HG03103 (cell line): ENCODE measurements at regions not wholly inside any gene's neighbourhood (a gene's known extent, or its start where the extent isn't known, plus 50 kb on each side); places are given as distances from the start of the nearest gene placed in this dataset.

Experiments
- ATAC-seq: cut with Tn5 transposase; IDR thresholded peaks from one replicate; pipeline ENCODE4 v1.9.1; 2021; ENCODE audit warnings: low read depth; ENCODE audit not compliant: unreplicated experiment

DNA sequence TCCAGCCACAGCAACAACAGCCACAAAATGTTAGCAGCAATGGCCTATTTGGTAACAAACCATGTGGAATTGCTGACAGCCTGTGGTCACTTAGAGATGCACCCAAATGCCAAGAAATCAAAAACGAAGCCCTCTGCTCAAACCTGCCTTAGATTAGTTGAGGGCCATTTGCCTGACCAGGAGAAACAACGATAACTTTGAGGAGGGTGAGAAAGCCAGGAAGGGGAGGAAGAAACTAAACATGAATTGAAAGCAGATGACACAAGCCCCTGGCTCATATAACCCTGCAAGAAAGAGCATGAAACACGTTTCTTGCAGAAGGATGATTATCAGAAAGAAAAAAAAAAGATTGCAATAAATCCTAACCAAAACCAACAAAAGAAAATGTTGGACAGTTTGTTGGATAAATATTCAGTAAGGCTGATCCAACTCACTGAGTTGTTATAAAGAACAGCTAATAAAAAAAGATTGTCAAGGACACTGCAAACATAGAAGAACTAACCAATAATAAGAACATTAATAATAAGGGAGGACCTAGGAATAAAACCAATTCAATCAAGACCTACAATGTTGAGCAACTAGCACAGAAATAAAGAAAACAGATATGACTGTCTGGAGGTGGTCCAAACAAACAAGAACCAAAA is 140.5 kb upstream of the SLC30A5 start:
- ATAC-seq: no peak

DNA sequence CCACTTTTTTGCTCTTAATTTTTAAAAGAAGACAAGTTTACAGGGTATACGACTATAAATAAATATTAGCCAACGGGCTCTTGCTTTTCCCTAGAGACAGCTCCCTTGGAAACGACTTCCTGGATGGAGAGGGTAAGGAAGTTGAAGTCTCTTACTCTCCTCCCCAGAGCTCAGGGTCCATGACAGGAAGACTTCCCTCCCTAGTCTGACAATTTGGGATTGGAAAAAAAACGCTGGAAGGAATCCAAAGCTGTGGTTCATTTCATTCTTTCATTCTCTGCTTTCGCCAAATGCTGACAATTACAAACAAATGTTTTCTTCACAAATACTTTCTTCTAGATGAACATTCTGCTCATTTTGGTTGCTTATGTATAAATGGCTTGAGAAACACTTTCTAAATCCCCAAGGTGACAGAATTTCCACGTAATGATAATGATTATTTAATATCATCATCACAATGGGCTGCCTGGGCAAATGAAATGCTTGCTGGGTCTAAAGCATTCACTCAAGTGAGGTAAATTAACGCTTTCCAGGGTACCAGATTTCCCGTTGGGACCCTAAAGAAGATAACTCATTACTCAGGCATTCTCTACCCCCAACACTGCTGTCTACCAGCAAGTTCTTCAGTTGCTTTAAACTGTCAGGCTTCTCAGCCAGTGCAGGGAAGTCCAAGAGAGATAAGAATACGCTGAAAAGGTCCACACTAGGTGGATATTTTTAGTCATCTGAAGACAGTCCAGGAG is 139.8 kb upstream of the SLC30A5 start:
- no peak for ATAC-seq

DNA sequence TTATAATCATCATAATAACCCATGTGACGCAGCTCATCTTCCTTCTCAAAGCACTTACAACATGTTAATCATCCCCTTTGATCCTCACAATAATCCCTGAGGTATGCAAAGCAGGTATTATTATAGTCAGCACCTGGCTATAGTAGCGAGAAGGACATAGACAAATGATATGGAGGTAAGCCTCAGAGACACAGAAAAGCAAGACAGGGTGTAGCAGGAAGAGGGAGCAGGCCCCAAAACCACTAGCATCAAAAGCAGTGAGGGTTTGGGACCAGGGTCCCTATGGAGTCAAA is 139.2 kb upstream of the SLC30A5 start:
- no peak for ATAC-seq

DNA sequence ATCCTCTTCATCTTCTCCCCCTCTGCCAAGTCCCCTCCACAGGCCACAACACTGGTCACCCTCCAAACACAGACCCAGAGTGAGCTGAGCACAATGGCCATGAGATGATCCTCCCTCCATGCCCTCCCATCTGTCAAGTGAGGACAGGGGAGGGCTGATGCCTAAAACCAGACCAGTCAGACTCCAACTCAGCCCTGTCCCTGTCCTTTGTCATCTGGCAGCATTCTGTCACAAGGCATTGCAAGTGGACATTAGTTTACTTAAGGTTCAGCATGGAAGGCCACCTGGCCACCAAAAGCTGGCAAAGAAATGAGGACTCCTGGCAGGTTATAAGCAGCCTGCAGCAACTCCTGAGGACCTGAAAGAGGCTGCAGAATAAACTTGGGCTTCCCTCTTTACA is 136.2 kb upstream of the SLC30A5 start:
- ATAC-seq: no peak

DNA sequence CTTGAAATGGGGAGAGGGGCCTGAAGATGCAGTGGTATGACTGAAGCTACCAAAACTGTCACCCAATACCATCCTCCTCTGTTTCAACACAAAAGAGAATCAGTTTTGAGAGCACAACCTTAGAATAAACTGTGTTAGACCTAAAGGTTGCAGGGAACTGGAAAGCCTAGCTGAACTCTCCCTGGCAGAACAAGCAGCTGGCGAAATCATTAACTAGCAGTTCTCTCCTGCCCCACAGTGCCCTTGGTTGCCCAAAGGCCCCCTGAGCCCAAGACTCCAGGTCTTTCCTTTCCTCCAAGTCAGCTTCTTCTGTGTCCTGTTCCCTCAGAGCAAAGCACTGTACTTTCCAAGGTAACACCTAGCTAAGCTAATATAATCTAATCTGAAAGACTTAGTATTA is 135.4 kb upstream of the SLC30A5 start:
- ATAC-seq: no peak

DNA sequence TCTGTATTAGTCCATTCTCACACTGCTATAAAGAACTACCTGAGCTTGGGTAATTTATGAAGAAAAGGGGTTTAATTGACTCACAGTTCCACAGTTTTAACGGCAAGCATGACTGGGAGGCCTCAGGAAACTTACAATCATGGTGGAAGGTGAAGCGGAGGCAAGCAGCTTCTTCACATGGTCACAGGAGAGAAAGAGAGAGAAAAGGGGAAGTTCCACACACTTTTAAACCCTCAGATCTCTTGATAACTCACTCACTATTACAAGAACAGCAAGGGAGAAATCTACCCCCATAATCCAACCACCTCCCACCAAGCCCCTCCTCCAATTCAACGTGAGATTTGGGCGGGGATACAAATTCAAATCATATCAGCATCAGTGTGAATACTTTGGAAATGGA is 133.4 kb upstream of the SLC30A5 start:
- ATAC-seq: no peak

DNA sequence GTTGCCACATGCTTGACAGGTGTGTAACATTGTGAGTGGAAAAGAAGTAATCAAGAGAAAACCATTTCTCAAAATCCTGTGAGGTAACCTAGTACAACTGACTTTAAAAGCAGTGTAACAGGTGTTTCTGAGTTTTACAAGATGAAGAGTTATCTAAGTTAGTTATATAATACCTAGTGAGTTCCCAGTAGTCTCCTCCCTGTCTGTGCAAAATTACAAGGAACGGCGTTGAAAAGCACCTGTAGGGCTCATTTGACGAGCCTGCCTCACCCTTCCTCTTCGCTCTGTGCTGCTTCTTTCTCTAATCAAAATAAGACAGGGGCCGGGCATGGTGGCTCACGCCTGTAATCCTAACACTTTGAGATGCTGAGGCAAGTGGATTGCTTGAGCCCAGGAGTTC is 132.9 kb upstream of the SLC30A5 start:
- no peak for ATAC-seq

DNA sequence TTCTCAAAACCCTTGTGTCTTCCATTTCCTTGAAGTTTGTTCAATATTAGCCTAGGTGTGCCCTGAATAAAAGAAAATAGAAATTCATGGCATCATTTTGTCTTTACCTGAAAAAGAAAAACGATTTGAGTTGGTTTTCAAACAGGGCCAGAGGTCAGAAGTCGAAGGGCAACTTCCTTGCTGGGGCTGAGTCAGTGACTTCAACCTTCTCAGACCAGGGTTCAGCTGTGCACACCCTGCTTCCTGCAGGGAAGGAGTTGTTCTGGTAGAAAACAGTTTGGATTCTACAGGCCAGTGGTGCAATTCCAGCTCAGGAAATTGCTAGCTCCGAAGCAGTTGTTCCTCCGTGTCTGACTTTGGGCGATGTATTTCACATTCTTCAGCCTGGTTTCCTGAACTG is 132.1 kb upstream of the SLC30A5 start:
- no peak for ATAC-seq

DNA sequence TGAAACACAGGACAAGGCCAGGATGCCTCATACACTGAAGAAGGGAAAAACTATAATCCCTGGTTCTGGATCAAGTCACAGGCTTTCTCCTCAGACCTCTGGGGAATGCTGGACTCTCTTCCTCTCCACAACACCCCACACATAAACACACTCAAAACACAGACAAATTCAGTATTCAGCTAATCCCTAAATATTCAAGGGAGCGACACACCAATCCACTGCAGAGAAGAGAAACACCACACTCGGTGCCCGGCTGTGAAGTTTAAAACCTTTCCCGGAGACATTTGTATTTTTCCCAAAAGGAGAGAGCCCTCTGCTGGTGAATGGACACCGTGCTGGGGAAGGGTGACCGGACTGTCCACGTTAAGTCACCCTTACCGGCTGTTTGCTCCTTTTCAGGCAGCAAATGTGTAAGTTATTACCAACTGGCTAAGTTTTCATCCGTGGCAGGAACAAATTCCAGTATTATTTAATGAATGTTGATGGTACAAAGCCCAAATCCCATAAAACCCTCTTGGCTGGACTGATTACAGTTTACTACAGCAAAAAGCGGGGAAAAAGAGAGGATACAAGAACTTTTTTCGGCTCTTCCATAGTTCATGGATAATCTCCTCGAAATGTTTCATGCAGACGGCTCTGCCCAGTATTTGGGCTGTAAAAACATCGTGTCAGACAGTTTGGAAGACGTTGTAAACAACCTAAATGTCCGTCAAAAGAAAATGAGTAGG is 130.9 kb upstream of the SLC30A5 start:
- no peak for ATAC-seq

DNA sequence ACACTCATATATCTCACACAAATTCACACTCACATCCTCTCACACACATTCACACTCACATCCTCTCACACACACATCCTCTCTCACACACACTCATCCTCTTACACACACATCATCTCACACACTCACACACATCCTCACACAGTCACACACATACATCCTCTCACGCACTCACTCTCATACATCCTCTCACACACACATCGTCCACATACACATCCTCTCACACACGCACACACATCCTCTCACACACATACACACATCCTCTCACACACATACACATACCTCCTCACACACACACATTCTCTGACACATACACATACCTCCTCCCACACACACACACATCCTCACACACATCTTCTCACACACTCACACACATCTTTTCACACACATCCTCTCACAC is 129.1 kb upstream of the SLC30A5 start:
- no peak for ATAC-seq

DNA sequence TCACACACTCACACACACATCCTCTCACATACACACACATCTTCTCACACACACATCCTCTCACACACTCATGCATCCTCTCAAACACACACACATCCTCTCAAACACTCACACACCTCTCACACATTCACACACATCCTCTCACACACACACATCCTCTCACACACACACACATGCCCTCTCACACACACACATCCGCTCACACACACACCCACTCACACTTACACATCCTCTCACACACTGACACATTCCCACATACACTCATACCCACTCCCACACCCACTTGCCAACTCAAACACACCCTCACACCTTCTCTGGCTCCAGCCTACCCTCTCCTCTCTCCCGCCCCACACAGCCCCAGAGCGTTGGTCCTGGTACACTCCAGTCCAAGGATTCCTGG is 127.9 kb upstream of the SLC30A5 start:
- no peak for ATAC-seq

DNA sequence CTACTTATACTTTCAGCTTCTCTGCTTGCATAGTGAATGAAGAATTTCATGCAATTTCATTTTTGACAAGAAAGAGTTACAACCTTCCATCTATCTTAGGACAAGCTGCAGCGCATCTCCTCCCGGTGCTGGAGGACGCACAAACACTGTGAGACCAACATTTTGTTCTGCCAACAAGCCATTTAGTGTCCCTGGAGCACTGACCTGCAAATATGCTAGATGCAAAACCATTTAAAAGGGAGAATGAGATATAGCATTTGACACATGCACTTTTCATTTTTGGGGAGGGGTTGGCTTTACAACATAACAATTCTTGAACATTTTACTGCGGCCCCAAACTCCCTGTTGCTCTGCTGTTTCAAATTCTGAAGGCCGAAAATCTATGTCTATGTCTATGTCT is 127.2 kb upstream of the SLC30A5 start:
- ATAC-seq: no peak

DNA sequence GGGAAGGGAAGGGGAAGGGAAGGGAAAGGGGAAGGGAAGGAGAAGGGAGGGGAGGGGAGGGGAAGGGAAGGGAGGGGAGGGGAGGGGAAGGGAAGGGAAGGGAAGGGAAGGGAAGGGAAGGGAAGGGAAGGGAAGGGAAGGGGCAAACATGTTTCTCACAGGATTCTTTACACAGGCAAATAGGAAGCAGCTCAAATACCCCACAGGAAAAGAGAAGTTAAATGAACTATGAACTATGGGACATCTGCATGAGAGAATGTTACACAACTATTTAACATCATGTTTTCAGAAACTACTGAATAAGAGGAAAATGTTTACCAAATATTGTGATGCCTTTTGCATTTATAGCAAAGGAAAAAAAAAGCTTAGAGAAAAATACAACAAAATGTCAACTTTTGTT is 125.4 kb upstream of the SLC30A5 start:
- no peak for ATAC-seq

DNA sequence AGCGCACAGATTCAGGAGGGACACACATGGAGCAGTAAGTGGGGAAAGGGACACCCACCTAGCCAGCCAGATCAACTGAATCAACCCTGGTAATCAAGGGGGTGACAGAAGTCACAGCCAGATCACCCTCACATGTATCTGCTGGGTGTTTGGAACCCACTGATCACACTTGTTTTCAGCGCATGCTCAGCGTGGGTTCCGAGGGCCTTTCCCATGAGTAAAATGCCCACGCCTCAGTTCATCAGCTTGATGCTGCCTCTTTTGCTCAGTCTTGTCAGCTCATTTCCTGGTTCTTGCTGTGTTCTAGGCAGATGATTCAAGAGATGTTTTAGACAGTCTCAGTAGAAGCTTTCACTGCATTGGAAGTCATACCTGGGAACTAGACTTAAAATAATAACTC is 123.2 kb upstream of the SLC30A5 start:
- ATAC-seq: no peak

DNA sequence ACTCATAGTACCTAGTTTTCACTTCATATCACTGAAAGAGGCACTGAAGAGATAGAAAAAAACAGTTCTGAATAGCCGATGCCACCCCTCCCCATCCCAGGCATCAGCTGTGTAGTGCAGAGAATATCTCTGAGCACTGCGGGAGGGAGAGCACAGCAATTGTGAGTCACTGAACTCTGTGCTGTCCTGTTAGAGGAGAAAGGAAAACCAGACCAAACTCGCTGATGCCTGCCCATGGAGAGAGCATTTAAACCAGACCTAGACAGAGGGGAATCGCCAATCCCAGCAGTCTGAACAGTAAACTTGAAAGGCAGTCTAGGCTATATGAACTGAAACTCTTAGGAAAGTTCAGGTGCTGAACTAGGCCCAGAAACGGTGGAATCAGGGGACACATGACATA is 120.1 kb upstream of the SLC30A5 start:
- ATAC-seq: no peak

DNA sequence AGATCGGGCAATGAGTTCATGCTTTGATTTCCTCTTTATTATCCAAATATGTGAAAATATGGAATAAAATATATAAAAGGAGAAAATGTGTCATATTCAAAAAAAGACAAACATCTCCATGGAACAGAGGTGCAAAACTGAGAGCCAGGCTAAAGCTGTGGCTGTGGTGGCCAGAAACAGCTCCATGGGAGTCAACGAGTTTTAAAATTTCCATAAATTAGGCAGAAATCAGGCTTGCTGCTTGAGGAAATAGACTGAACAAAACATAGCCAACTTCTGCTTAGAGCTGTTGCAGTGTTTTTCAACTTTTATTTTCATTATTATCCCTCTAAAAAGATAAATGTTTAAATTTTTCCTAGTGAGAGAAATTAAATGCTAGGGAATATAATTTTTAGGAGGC is 110.8 kb upstream of the SLC30A5 start:
- ATAC-seq: no peak

DNA sequence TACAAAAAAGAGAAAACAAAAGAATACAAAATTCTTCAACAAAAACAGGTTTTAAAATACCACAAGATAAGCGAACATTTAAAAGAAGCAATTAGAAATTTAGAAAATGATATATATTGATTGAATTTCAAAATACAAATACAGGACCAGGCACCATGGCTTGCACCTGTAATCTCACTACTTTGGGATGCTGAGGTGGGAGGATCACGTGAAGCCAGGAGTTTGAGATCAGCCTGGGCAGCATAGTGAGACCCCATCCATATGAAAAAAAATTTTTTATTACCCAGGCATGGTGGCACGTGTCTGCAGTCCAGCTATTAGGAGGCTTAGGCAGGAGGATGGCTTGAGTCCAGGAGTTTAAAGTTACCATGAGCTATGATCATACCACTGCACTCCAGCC is 109.9 kb upstream of the SLC30A5 start:
- ATAC-seq: no peak

DNA sequence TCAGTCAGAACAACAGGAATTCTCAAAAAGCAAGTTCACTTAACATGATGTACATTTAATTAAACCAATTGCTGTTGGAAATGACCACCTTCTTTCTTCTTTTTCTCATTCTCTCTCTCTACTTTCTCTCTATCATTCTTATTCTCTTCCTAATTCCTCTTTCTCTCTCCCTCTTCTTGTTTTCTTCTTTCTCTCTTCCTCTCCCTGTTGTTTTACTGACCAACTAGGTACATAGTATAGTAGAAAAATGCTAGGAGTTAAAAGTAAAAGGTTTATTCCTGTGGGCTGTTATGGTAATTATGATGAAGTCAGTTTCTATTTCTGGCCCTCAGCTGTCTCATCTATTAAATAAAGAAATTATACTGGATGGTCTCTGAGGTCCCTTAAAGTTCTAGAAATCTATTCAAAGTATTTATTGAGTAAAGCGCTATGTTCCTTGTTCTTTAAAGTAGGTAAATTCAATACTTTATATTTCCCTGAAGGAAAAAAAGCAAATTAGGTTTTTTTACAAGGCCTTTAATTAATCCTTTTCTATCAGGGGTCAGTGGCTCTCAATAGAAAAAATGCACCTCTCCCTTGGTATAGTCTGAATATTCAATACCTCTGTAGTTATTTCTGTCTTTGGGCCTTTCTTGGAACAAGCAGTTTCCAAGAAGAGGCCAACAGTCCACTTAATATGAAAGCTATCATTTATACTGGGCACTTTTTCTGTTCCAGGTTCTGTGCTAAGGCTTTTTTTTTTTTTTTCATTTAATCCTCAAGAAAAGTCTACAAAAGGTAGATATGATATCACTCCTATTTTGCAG is 102.3 kb upstream of the SLC30A5 start:
- no peak for ATAC-seq

DNA sequence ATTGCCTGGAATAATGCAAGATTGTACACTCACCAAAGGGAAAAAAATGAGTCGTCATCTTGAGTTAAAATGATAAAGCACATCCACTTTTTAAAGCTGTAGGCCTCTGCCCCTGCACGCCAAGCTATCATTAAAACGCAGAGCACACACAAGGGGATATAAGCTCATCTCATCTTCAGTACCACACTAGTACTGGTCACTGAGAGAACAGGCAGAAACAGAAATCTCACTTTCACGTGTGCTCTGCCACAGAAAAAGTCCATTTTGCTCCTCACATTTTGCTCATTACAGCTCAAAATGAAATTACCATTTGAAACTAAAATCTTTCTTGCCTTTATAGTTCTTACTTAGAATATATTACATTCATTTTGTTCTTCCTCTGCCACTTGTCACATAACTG is 99.2 kb upstream of the SLC30A5 start:
- peak; percentile 56 for ATAC-seq

DNA sequence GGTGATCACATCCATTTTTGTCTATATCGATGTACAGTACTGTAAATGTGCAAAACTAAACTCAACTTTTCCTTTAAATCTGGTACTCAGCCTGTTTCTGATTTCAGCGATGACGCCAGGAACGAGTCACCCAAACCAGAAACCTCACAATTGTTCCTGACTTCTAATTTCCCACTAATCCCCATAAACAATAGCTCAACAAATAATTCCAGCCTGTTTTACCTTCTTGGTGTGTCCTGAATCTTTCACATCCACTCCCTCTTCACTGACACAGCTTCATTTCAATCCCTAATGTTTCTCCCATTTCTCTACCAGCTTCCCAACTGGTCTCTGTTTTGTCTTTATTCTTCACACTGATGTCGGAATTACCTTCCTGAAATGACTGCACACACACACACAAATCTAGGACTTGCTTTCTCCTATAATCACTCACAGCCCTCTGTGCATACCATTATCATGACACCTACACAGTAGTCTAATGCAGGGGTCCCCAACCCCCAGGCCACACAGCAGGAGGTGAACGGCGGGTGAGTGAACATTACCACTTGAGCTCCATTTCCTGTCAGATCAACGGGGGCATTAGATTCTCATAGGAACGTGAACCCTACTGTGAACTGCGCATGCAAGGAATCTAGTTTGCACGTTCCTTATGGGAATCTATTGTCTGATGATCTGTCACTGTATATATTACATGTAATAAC is 97.8 kb upstream of the SLC30A5 start:
- ATAC-seq: no peak

DNA sequence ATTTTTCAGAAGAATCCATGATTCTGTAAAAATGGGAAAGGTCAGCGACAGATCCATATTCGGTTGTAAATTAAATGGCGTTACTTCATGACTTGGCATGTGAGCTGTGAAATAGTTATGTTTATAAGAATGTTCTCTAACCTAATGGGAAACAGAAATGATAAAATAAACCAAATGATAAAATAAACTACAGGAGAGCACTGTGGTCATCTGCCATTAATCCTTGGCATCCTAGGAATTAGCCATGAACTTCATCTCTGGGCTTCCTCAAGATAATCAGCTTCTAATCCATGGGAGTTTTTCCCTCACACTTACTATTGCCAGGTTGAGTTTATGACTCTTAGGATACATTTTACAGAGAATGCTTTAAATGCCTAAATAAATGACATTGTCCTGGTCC is 94.6 kb upstream of the SLC30A5 start:
- no peak for ATAC-seq
